ENCODE measurements at regions not wholly inside any gene's neighbourhood (a gene's known extent, or its start where the extent isn't known, plus 50 kb on each side); places are given as distances from the start of the nearest gene placed in this dataset.

DNA sequence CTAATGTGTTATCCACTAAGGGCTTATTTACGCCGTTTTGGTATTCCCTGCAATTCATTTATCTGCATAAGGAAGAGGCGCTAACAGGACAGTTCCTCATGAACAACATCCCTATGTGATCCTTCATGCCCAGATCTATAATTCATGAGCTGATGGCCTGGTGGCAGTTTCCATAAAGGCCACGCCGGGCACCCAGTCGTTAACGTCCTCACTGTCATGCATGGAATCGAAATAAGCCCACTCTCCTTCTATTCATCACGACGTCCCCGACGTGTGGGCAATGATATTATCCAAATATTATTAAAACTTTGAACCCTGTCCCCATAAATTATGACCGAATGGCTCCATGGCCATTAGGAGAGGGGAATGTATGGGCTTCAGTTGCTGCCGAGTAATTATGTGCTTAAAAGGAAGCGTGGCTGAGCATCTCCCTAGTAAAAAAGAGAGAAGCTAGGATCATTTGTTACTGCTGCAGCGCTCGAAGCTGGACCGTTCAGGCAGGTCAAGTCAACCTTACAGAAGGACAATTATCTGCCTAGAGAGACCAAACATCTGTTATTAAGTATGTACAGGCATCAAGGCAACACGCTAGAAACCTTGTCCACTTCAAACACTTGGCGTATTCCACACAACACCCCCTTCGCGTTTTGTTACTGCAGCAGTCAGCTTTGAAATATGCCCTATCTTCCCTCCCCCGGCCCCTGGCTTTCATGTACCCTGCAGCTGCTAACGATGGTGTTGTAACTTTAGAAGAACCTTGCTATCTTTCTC lies 94.0 kb upstream of the SALL1 start:
- Histone ChIP-seq H3K9me3 (peaks cover 0 to 1% of the 10 kb centered on the region in 2 donors), H3K36me3 (no peaks in the 10 kb centered on the region), H3K4me1 (no peaks in the 10 kb centered on the region), H3K27ac (no peak overlapping the region), H3K4me3 (no peak overlapping the region), H3K27me3 (no peaks in the 10 kb centered on the region)
- intact Hi-C loops (cut with DNase I): no loop called here
- TF ChIP-seq, protein P1, sequence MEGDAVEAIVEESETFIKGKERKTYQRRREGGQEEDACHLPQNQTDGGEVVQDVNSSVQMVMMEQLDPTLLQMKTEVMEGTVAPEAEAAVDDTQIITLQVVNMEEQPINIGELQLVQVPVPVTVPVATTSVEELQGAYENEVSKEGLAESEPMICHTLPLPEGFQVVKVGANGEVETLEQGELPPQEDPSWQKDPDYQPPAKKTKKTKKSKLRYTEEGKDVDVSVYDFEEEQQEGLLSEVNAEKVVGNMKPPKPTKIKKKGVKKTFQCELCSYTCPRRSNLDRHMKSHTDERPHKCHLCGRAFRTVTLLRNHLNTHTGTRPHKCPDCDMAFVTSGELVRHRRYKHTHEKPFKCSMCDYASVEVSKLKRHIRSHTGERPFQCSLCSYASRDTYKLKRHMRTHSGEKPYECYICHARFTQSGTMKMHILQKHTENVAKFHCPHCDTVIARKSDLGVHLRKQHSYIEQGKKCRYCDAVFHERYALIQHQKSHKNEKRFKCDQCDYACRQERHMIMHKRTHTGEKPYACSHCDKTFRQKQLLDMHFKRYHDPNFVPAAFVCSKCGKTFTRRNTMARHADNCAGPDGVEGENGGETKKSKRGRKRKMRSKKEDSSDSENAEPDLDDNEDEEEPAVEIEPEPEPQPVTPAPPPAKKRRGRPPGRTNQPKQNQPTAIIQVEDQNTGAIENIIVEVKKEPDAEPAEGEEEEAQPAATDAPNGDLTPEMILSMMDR (IDR thresholded peaks at IDR 0.05): no peak
- DNase-seq: peak in 1 of 4 donors; percentile 2
- ATAC-seq: no peak

GRCh38 chr16:51243936-51244436 lies 92.9 kb upstream of the SALL1 start:
- Histone ChIP-seq H3K9me3 (no peaks in the 10 kb centered on the region), H3K36me3 (no peaks in the 10 kb centered on the region), H3K27ac (no peak overlapping the region), H3K27me3 (no peaks in the 10 kb centered on the region), H3K4me3 (no peak overlapping the region), H3K4me1 (no peaks in the 10 kb centered on the region)
- ATAC-seq (peak; percentile 52), DNase-seq (no peak)
- intact Hi-C loops (cut with DNase I): no loop called here
- TF ChIP-seq, protein P1 (IDR thresholded peaks at IDR 0.05): no peak

DNA sequence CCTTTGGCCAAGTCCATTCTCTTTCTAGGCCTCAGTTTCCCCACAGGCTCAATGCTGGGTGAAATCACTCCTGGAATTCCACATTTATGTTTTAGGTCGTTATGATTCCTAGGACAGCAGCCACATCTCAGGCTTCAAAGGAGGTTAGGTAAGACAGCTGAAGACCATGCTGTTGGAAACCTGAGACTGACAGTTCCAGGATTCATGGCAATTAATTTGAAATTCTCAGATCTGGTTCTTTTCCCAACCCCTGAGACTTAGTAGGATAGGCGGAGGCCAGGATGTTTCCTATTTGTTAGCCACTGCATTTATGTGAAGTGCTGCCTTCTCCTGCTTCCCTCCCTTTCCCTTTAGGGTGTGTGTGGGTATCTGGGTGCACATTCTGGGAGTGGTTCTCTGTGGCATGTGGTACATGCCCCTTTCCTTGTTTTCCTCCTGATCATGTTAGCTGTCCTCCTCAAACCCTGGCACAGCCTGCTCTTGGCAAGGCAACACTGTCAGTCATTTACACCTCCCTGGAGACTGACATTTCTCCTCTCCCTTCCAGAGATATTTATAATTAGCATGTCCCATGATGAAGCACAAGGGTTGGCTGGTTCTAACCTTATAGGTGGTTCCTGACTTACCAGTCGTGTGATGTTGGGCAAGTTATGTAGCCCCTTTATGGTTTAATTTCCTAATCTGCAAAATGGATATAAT lies 91.4 kb upstream of the SALL1 start:
- intact Hi-C loops (cut with DNase I): no loop called here
- Histone ChIP-seq H3K4me3 (no peak overlapping the region), H3K36me3 (no peaks in the 10 kb centered on the region), H3K27ac (no peak overlapping the region), H3K27me3 (peaks cover 0 to 3% of the 10 kb centered on the region in 2 donors), H3K4me1 (no peaks in the 10 kb centered on the region), H3K9me3 (no peaks in the 10 kb centered on the region)
- DNase-seq: no peak
- TF ChIP-seq, protein P1 (IDR thresholded peaks at IDR 0.05): no peak
- no peak for ATAC-seq

- no peak for ATAC-seq
- Histone ChIP-seq H3K27ac (no peak overlapping the region), H3K36me3 (no peaks in the 10 kb centered on the region), H3K4me1 (no peaks in the 10 kb centered on the region), H3K27me3 (peaks cover 0 to 8% of the 10 kb centered on the region in 2 donors), H3K4me3 (no peak overlapping the region), H3K9me3 (no peaks in the 10 kb centered on the region)
- TF ChIP-seq, protein P1 (IDR thresholded peaks at IDR 0.05): no peak
- no peak for DNase-seq
- intact Hi-C loops (cut with DNase I): no loop called here
Observed at GRCh38 chr16:51239196-51239595, 88.1 kb upstream of the SALL1 start.

GRCh38 chr16:51237861-51238378 lies 86.8 kb upstream of the SALL1 start:
- DNase-seq (no peak), ATAC-seq (no peak)
- TF ChIP-seq, protein P1 (IDR thresholded peaks at IDR 0.05): no peak
- H3K4me3 ChIP-seq: no peak overlapping the region
- H3K27ac ChIP-seq: no peak overlapping the region
- H3K4me1 ChIP-seq: no peaks in the 10 kb centered on the region
- H3K27me3 ChIP-seq: peaks cover 0 to 8% of the 10 kb centered on the region in 2 donors
- H3K36me3 ChIP-seq: no peaks in the 10 kb centered on the region
- no peaks in the 10 kb centered on the region for H3K9me3 ChIP-seq
- intact Hi-C loops (cut with DNase I): no loop called here
